GM23338 (cell line): ENCODE measurements at regions not wholly inside any gene's neighbourhood (a gene's known extent, or its start where the extent isn't known, plus 50 kb on each side); places are given as distances from the start of the nearest gene placed in this dataset.

Experiments
- ATAC-seq: fragments of 200-7000 bp; cut with Tn5 transposase; 3 replicates; pipeline ENCODE4 v1.9.1; 2020
- DNase-seq: peaks from one replicate; pipeline ENCODE4 v3.0.0-alpha.2; 2015; ENCODE audit warnings: low spot score
- H2AFZ ChIP-seq: fragments of 200-600 bp; sonication (generic); 2 replicates; pipeline ENCODE4 v1.8.0; 2016; ENCODE audit warnings: antibody characterized with exemption, mild to moderate bottlenecking, moderate library complexity
- H3F3A ChIP-seq: fragments of 200-600 bp; sonication (generic); replicated peaks from 2 replicates; pipeline ENCODE4 v1.8.0; 2017; ENCODE audit warnings: antibody characterized with exemption, mixed run types, low read depth
- H3K27ac ChIP-seq: fragments of 200-600 bp; sonication (generic); 2 replicates; pipeline ENCODE4 v1.6.1; 2016; ENCODE audit warnings: low read depth
- H3K27me3 ChIP-seq: fragments of 200-600 bp; sonication (generic); 2 replicates; pipeline ENCODE4 v1.8.0; 2016; ENCODE audit warnings: mild to moderate bottlenecking, mixed run types, moderate library complexity; ENCODE audit not compliant: insufficient read depth
- H3K36me3 ChIP-seq: fragments of 200-600 bp; sonication (generic); 2 replicates; pipeline ENCODE4 v1.8.0; 2016; ENCODE audit warnings: mild to moderate bottlenecking; ENCODE audit not compliant: insufficient read depth
- H3K4me1 ChIP-seq: fragments of 200-600 bp; sonication (generic); 2 replicates; pipeline ENCODE4 v1.8.0; 2016; ENCODE audit warnings: mild to moderate bottlenecking, moderate library complexity; ENCODE audit not compliant: insufficient read depth
- H3K4me2 ChIP-seq: fragments of 200-600 bp; sonication (generic); 2 replicates; pipeline ENCODE4 v1.7.1; 2017; ENCODE audit warnings: mixed run types
- H3K4me3 ChIP-seq: fragments of 200-600 bp; sonication (generic); 2 replicates; pipeline ENCODE4 v1.6.1; 2016; ENCODE audit warnings: mixed run types
- H3K79me2 ChIP-seq: fragments of 200-600 bp; sonication (generic); replicated peaks from 2 replicates; pipeline ENCODE4 v1.8.0; 2017; ENCODE audit warnings: mild to moderate bottlenecking; ENCODE audit not compliant: insufficient read depth
- H3K9me2 ChIP-seq: fragments of 200-600 bp; sonication (generic); 2 replicates; pipeline ENCODE4 v1.8.0; 2017; ENCODE audit not compliant: insufficient read depth
- H4K20me1 ChIP-seq: fragments of 200-600 bp; sonication (generic); replicated peaks from 2 replicates; pipeline ENCODE4 v1.8.0; 2017; ENCODE audit warnings: mild to moderate bottlenecking; ENCODE audit not compliant: insufficient read depth
- H3K27ac Mint-ChIP-seq: 2 replicates; pipeline ENCODE4 v1.8.0; 2020; ENCODE audit warnings: inconsistent platforms, mild to moderate bottlenecking, moderate library complexity, mixed read lengths
- H3K27me3 Mint-ChIP-seq: 3 replicates; pipeline ENCODE4 v1.8.0; 2022; ENCODE audit warnings: low read depth, mild to moderate bottlenecking, moderate library complexity, mixed read lengths, inconsistent platforms; ENCODE audit not compliant: insufficient read depth, poor library complexity
- H3K36me3 Mint-ChIP-seq: 3 replicates; pipeline ENCODE4 v1.8.0; 2021; ENCODE audit warnings: low read depth, mild to moderate bottlenecking, inconsistent platforms, moderate library complexity, mixed read lengths
- H3K4me1 Mint-ChIP-seq: 3 replicates; pipeline ENCODE4 v1.8.0; 2020; ENCODE audit warnings: mild to moderate bottlenecking, inconsistent platforms, mixed read lengths
- H3K4me3 Mint-ChIP-seq: 3 replicates; pipeline ENCODE4 v1.8.0; 2021; ENCODE audit warnings: moderate library complexity, mild to moderate bottlenecking, inconsistent platforms, mixed read lengths
- H3K9me3 Mint-ChIP-seq: 3 replicates; pipeline ENCODE4 v1.8.0; 2020; ENCODE audit warnings: moderate library complexity, mild to moderate bottlenecking, inconsistent platforms, mixed read lengths
- CREB1 ChIP-seq: fragments of 250-450 bp; sonication (Bioruptor Pico); IDR thresholded peaks from 2 replicates; pipeline ENCODE4 v1.5.0; 2020; ENCODE audit warnings: low read depth, mild to moderate bottlenecking, moderate library complexity
- EZH2 ChIP-seq: fragments of 200-600 bp; sonication (generic); IDR thresholded peaks from one replicate; pipeline ENCODE4 v1.8.0; 2017; ENCODE audit warnings: antibody characterized with exemption, mild to moderate bottlenecking, low read depth; ENCODE audit not compliant: unreplicated experiment
- EZH2phosphoT487 ChIP-seq: fragments of 200-600 bp; sonication (generic); IDR thresholded peaks from one replicate; pipeline ENCODE4 v1.8.1; 2018; ENCODE audit warnings: antibody characterized with exemption; ENCODE audit not compliant: unreplicated experiment
- JUNB ChIP-seq: IDR thresholded peaks from one replicate; pipeline ENCODE4 v1.6.1; 2016; ENCODE audit warnings: antibody characterized with exemption; ENCODE audit not compliant: unreplicated experiment
- NANOG ChIP-seq: IDR thresholded peaks from 2 replicates; pipeline ENCODE4 v1.6.1; 2016; ENCODE audit warnings: antibody characterized with exemption, borderline replicate concordance
- POLR2AphosphoS5 ChIP-seq: IDR thresholded peaks from 2 replicates; pipeline ENCODE4 v1.6.1; 2016; ENCODE audit warnings: antibody characterized with exemption, low read depth
- STAT1 ChIP-seq: IDR thresholded peaks from one replicate; pipeline ENCODE4 v1.6.1; 2016; ENCODE audit warnings: antibody characterized with exemption; ENCODE audit not compliant: unreplicated experiment
- ZNF114 ChIP-seq: fragments of 250-450 bp; sonication (Bioruptor Pico); IDR thresholded peaks from 2 replicates; pipeline ENCODE4 v1.5.0; 2020; ENCODE audit warnings: mild to moderate bottlenecking, moderate library complexity
- ZNF331 ChIP-seq: fragments of 250-450 bp; sonication (Bioruptor Pico); IDR thresholded peaks from 2 replicates; pipeline ENCODE4 v1.5.0; 2020; ENCODE audit warnings: low read depth, mild to moderate bottlenecking, moderate library complexity
- TF ChIP-seq, protein P1 (sequence below), 2 experiments: fragments of 200-600 bp in 1 of 2; sonication (generic) in 1 of 2; conservative IDR thresholded peaks; 2 replicates each; pipeline versions ENCODE4 v1.5.1 to v1.6.1; 2016 to 2017; ENCODE audit warnings: antibody characterized with exemption in 2 of 2, low read depth in 2 of 2, mild to moderate bottlenecking in 2 of 2, moderate library complexity in 1 of 2
- TF ChIP-seq, protein P2 (sequence below): IDR thresholded peaks from 2 replicates; pipeline ENCODE4 v1.6.1; 2016; ENCODE audit warnings: antibody characterized with exemption
- TF ChIP-seq, protein P3 (sequence below): fragments of 250-450 bp; sonication (Bioruptor Pico); IDR thresholded peaks from 2 replicates; pipeline ENCODE4 v1.5.0; 2020; ENCODE audit warnings: mild to moderate bottlenecking, moderate library complexity
- TF ChIP-seq, protein P4 (sequence below): IDR thresholded peaks from one replicate; pipeline ENCODE4 v1.6.1; 2018; ENCODE audit warnings: antibody characterized with exemption; ENCODE audit not compliant: unreplicated experiment

DNA sequence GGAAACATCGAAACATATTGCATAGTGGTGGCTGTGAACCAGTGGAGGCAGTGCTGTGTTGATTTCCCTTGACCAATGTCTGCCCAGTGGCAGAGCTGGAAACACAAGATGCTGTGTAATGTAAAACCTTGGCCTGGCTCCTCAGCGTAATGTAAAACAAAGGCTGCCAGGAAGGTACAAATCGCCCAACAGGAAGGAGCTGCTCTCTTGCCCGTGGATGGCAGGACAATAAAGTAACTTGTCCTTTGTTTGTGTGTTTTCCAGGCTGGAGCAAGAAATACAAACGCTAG, 143.4 kb downstream of the PALM2AKAP2 start:
- Histone ChIP-seq H3K4me1 (0 out of 2 replicates have a peak, but pooled peaks cover under 1% of the 10 kb centered on the region), H3K27ac (no peak overlapping the region), H3K9me2 (no peaks in the 10 kb centered on the region), H3K36me3 (no peaks in the 10 kb centered on the region), H3K4me2 (no peak overlapping the region), H3F3A (no peaks in the 10 kb centered on the region), H2AFZ (no peak overlapping the region; the same call in 1 of the 2 replicates), H3K79me2 (no peaks in the 10 kb centered on the region), H3K4me3 (no peak overlapping the region), H4K20me1 (no peaks in the 10 kb centered on the region), H3K27me3 (no peaks in the 10 kb centered on the region)
- TF ChIP-seq, protein P1, sequence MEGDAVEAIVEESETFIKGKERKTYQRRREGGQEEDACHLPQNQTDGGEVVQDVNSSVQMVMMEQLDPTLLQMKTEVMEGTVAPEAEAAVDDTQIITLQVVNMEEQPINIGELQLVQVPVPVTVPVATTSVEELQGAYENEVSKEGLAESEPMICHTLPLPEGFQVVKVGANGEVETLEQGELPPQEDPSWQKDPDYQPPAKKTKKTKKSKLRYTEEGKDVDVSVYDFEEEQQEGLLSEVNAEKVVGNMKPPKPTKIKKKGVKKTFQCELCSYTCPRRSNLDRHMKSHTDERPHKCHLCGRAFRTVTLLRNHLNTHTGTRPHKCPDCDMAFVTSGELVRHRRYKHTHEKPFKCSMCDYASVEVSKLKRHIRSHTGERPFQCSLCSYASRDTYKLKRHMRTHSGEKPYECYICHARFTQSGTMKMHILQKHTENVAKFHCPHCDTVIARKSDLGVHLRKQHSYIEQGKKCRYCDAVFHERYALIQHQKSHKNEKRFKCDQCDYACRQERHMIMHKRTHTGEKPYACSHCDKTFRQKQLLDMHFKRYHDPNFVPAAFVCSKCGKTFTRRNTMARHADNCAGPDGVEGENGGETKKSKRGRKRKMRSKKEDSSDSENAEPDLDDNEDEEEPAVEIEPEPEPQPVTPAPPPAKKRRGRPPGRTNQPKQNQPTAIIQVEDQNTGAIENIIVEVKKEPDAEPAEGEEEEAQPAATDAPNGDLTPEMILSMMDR (conservative IDR thresholded peaks at IDR 0.05; ENCODE audit: low read depth in 2 of 2) = no peak
- TF ChIP-seq ZNF114 (CRISPR knock-in tag) = no peak
- no peak for TF ChIP-seq ZNF331
- no peak for TF ChIP-seq STAT1
- TF ChIP-seq, protein P2, sequence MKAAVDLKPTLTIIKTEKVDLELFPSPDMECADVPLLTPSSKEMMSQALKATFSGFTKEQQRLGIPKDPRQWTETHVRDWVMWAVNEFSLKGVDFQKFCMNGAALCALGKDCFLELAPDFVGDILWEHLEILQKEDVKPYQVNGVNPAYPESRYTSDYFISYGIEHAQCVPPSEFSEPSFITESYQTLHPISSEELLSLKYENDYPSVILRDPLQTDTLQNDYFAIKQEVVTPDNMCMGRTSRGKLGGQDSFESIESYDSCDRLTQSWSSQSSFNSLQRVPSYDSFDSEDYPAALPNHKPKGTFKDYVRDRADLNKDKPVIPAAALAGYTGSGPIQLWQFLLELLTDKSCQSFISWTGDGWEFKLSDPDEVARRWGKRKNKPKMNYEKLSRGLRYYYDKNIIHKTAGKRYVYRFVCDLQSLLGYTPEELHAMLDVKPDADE = no peak
- TF ChIP-seq POLR2AphosphoS5 = no peak
- no peak for TF ChIP-seq EZH2phosphoT487
- TF ChIP-seq CREB1 (CRISPR knock-in tag) = no peak
- TF ChIP-seq, protein P3, sequence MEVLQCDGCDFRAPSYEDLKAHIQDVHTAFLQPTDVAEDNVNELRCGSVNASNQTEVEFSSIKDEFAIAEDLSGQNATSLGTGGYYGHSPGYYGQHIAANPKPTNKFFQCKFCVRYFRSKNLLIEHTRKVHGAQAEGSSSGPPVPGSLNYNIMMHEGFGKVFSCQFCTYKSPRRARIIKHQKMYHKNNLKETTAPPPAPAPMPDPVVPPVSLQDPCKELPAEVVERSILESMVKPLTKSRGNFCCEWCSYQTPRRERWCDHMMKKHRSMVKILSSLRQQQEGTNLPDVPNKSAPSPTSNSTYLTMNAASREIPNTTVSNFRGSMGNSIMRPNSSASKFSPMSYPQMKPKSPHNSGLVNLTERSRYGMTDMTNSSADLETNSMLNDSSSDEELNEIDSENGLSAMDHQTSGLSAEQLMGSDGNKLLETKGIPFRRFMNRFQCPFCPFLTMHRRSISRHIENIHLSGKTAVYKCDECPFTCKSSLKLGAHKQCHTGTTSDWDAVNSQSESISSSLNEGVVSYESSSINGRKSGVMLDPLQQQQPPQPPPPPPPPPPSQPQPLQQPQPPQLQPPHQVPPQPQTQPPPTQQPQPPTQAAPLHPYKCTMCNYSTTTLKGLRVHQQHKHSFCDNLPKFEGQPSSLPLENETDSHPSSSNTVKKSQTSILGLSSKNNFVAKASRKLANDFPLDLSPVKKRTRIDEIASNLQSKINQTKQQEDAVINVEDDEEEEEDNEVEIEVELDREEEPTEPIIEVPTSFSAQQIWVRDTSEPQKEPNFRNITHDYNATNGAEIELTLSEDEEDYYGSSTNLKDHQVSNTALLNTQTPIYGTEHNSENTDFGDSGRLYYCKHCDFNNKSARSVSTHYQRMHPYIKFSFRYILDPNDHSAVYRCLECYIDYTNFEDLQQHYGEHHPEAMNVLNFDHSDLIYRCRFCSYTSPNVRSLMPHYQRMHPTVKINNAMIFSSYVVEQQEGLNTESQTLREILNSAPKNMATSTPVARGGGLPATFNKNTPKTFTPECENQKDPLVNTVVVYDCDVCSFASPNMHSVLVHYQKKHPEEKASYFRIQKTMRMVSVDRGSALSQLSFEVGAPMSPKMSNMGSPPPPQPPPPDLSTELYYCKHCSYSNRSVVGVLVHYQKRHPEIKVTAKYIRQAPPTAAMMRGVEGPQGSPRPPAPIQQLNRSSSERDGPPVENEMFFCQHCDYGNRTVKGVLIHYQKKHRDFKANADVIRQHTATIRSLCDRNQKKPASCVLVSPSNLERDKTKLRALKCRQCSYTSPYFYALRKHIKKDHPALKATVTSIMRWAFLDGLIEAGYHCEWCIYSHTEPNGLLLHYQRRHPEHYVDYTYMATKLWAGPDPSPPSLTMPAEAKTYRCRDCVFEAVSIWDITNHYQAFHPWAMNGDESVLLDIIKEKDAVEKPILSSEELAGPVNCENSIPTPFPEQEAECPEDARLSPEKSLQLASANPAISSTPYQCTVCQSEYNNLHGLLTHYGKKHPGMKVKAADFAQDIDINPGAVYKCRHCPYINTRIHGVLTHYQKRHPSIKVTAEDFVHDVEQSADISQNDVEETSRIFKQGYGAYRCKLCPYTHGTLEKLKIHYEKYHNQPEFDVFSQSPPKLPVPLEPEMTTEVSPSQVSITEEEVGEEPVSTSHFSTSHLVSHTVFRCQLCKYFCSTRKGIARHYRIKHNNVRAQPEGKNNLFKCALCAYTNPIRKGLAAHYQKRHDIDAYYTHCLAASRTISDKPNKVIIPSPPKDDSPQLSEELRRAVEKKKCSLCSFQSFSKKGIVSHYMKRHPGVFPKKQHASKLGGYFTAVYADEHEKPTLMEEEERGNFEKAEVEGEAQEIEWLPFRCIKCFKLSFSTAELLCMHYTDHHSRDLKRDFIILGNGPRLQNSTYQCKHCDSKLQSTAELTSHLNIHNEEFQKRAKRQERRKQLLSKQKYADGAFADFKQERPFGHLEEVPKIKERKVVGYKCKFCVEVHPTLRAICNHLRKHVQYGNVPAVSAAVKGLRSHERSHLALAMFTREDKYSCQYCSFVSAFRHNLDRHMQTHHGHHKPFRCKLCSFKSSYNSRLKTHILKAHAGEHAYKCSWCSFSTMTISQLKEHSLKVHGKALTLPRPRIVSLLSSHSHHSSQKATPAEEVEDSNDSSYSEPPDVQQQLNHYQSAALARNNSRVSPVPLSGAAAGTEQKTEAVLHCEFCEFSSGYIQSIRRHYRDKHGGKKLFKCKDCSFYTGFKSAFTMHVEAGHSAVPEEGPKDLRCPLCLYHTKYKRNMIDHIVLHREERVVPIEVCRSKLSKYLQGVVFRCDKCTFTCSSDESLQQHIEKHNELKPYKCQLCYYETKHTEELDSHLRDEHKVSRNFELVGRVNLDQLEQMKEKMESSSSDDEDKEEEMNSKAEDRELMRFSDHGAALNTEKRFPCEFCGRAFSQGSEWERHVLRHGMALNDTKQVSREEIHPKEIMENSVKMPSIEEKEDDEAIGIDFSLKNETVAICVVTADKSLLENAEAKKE (CRISPR knock-in tag) = no peak
- no peak for TF ChIP-seq EZH2
- TF ChIP-seq, protein P4, sequence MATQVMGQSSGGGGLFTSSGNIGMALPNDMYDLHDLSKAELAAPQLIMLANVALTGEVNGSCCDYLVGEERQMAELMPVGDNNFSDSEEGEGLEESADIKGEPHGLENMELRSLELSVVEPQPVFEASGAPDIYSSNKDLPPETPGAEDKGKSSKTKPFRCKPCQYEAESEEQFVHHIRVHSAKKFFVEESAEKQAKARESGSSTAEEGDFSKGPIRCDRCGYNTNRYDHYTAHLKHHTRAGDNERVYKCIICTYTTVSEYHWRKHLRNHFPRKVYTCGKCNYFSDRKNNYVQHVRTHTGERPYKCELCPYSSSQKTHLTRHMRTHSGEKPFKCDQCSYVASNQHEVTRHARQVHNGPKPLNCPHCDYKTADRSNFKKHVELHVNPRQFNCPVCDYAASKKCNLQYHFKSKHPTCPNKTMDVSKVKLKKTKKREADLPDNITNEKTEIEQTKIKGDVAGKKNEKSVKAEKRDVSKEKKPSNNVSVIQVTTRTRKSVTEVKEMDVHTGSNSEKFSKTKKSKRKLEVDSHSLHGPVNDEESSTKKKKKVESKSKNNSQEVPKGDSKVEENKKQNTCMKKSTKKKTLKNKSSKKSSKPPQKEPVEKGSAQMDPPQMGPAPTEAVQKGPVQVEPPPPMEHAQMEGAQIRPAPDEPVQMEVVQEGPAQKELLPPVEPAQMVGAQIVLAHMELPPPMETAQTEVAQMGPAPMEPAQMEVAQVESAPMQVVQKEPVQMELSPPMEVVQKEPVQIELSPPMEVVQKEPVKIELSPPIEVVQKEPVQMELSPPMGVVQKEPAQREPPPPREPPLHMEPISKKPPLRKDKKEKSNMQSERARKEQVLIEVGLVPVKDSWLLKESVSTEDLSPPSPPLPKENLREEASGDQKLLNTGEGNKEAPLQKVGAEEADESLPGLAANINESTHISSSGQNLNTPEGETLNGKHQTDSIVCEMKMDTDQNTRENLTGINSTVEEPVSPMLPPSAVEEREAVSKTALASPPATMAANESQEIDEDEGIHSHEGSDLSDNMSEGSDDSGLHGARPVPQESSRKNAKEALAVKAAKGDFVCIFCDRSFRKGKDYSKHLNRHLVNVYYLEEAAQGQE = no peak
- TF ChIP-seq NANOG = no peak
- no peak for TF ChIP-seq JUNB
- Mint-ChIP-seq H3K4me1 (peaks cover 13% of the 10 kb centered on the region; the same call in 2 of the 3 replicates), H3K4me3 (no peak overlapping the region), H3K27me3 (peaks cover 5% of the 10 kb centered on the region), H3K9me3 (no peaks in the 10 kb centered on the region), H3K36me3 (no peaks in the 10 kb centered on the region), H3K27ac (no peak overlapping the region)
- peak; percentile 74 for ATAC-seq
- DNase-seq = peak; percentile 19
